ENCODE measurements at regions not wholly inside any gene's neighbourhood (a gene's known extent, or its start where the extent isn't known, plus 50 kb on each side); places are given as distances from the start of the nearest gene placed in this dataset.

GRCh38 chr13:58985845-58986244 is 1177.9 kb downstream of the DIAPH3 start:
- no peak for TF ChIP-seq JUNB (IDR thresholded peaks at IDR 0.05; ENCODE audit: unreplicated experiment)
- TF ChIP-seq CTCF (conservative IDR thresholded peaks at IDR 0.05; ENCODE audit: low read depth in 2 of 2) = no peak

Measured in GM23338 (cell line).